ENCODE measurements at regions not wholly inside any gene's neighbourhood (a gene's known extent, or its start where the extent isn't known, plus 50 kb on each side); places are given as distances from the start of the nearest gene placed in this dataset.

GRCh38 chr1:118334506-118334905 is 149.5 kb upstream of the SPAG17 start:
- no peak overlapping the region for H3K4me3 ChIP-seq (ENCODE audit: insufficient read depth, low read depth, low read length)
- no peak overlapping the region for H3K4me3 Mint-ChIP-seq (ENCODE audit: unreplicated experiment)

DNA sequence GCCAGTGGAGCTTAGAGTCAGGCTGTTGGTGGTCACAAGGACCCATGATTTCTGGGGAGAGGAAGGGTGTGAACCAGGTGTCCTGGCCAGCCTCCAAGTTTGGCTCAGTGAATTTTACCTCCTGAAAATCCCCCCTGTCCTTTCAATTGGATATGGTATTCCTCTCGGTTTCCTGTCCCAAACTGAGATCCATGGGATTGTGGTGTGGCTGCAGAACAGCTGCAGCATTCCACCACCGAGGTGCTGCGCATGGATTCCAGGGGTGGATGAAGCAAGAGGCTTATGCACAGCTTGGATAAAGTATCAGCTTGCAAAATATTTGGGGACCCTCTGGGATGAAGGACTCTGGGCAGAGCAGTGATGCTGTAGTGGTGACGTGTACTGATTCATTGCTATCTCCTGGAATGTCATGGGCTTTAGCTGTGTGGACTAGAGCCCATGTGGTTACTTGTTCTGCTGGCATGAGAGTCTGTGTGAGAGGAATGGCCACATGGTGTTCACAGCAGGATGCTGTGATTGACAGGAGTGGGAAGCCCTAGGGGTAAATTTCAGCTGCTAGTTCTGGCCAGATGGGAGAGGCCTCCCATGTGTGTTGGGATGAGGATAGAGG is 148.7 kb upstream of the SPAG17 start:
- Histone ChIP-seq H3K79me2 (ENCODE audit: insufficient read depth, low read length) (no peaks in the 10 kb centered on the region), H3K4me3 (ENCODE audit: insufficient read depth, low read depth, low read length) (no peak overlapping the region), H3K9ac (ENCODE audit: low read length) (no peak overlapping the region), H3K27ac (ENCODE audit: low read depth, low read length) (no peak overlapping the region), H2AFZ (ENCODE audit: low read depth, low read length) (no peak overlapping the region), H4K20me1 (ENCODE audit: insufficient read depth, low read length) (no peaks in the 10 kb centered on the region), H3K36me3 (ENCODE audit: insufficient read depth, low read length) (no peaks in the 10 kb centered on the region), H3K4me2 (ENCODE audit: low read length) (no peak overlapping the region), H3K27me3 (ENCODE audit: insufficient read depth, low read length) (no peaks in the 10 kb centered on the region), H3K9me3 (ENCODE audit: insufficient read depth, low read depth, low read length) (no peaks in the 10 kb centered on the region), H3K4me1 (ENCODE audit: insufficient read depth, low read length) (peaks cover 9% of the 10 kb centered on the region)
- Mint-ChIP-seq H3K27me3 (ENCODE audit: low read depth, unreplicated experiment) (no peaks in the 10 kb centered on the region), H3K36me3 (ENCODE audit: low read depth, unreplicated experiment) (no peaks in the 10 kb centered on the region), H3K4me1 (ENCODE audit: low read depth, unreplicated experiment) (peaks cover 13% of the 10 kb centered on the region), H3K27ac (ENCODE audit: unreplicated experiment) (no peak overlapping the region), H3K9me3 (ENCODE audit: unreplicated experiment) (no peaks in the 10 kb centered on the region), H3K4me3 (ENCODE audit: unreplicated experiment) (no peak overlapping the region)
- no peak for DNase-seq (ENCODE audit: low read depth)
- TF ChIP-seq CTCF (IDR thresholded peaks at IDR 0.05; ENCODE audit: insufficient read depth, low read depth, low read length) (no peak), EZH2 (IDR thresholded peaks at IDR 0.05; ENCODE audit: insufficient read depth, low read length) (no peak)
- no peak for FAIRE-seq

More at GRCh38 chr1:118334506-118334905, 149.5 kb upstream of the SPAG17 start:
- Mint-ChIP-seq H3K27ac (ENCODE audit: unreplicated experiment) (peak overlapping the region; percentile 63), H3K4me1 (ENCODE audit: low read depth, unreplicated experiment) (peaks cover 13% of the 10 kb centered on the region), H3K36me3 (ENCODE audit: low read depth, unreplicated experiment) (no peaks in the 10 kb centered on the region), H3K27me3 (ENCODE audit: low read depth, unreplicated experiment) (no peaks in the 10 kb centered on the region), H3K9me3 (ENCODE audit: unreplicated experiment) (no peaks in the 10 kb centered on the region)
- Histone ChIP-seq H2AFZ (ENCODE audit: low read depth, low read length) (no peak overlapping the region), H3K4me2 (ENCODE audit: low read length) (no peak overlapping the region), H3K79me2 (ENCODE audit: insufficient read depth, low read length) (no peaks in the 10 kb centered on the region), H4K20me1 (ENCODE audit: insufficient read depth, low read length) (no peaks in the 10 kb centered on the region), H3K27ac (ENCODE audit: low read depth, low read length) (no peak overlapping the region), H3K36me3 (ENCODE audit: insufficient read depth, low read length) (no peaks in the 10 kb centered on the region), H3K27me3 (ENCODE audit: insufficient read depth, low read length) (no peaks in the 10 kb centered on the region), H3K9me3 (ENCODE audit: insufficient read depth, low read depth, low read length) (no peaks in the 10 kb centered on the region), H3K4me1 (ENCODE audit: insufficient read depth, low read length) (peaks cover 9% of the 10 kb centered on the region), H3K9ac (ENCODE audit: low read length) (no peak overlapping the region)
- no peak for TF ChIP-seq CTCF (IDR thresholded peaks at IDR 0.05; ENCODE audit: insufficient read depth, low read depth, low read length)
- TF ChIP-seq EZH2 (IDR thresholded peaks at IDR 0.05; ENCODE audit: insufficient read depth, low read length) = no peak
- no peak for FAIRE-seq
- no peak for DNase-seq (ENCODE audit: low read depth)

DNA sequence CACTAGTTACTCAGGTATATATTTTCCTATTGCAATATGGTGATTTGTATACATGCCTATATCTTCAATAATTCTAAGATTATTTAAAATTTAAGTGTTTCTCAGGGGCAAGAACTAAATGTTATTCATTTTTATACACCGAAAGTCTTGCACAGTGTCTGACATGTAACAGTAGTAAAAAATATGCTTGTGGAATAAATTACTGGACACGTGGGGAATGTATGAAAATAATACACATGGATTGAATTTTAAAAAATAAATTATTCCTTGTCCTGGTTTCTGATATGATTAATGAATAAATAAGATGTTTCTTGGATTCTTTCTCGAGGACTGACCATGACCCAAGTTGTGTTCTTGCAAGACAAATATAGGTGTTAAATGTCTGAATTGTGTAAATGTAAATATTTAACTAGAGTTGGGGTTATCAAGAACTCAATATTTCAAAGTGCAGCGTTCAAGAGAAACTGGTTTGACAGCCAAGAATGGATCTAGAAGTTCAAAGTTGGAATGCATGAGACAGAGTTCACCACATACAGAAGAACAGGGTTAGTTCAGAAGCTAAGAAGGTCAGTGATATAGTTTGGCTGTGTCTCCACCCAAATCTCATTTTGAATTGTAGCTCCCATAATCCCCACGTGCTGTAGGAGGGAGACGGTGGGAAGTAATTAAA is 142.1 kb upstream of the SPAG17 start:
- H3K9me3 ChIP-seq (ENCODE audit: insufficient read depth, low read depth, low read length) = no peaks in the 10 kb centered on the region
- no peak overlapping the region for H3K9ac ChIP-seq (ENCODE audit: low read length)
- Mint-ChIP-seq H3K27ac (ENCODE audit: unreplicated experiment) (no peak overlapping the region), H3K9me3 (ENCODE audit: unreplicated experiment) (no peaks in the 10 kb centered on the region), H3K4me3 (ENCODE audit: unreplicated experiment) (no peak overlapping the region), H3K27me3 (ENCODE audit: low read depth, unreplicated experiment) (no peaks in the 10 kb centered on the region), H3K36me3 (ENCODE audit: low read depth, unreplicated experiment) (no peaks in the 10 kb centered on the region), H3K4me1 (ENCODE audit: low read depth, unreplicated experiment) (no peaks in the 10 kb centered on the region)
- H3K4me1 ChIP-seq (ENCODE audit: insufficient read depth, low read length) = no peaks in the 10 kb centered on the region
- DNase-seq (ENCODE audit: low read depth) (no peak), FAIRE-seq (no peak)
- no peak overlapping the region for H2AFZ ChIP-seq (ENCODE audit: low read depth, low read length)
- H3K27ac ChIP-seq (ENCODE audit: low read depth, low read length) = no peak overlapping the region
- no peak overlapping the region for H3K4me2 ChIP-seq (ENCODE audit: low read length)
- TF ChIP-seq CTCF (IDR thresholded peaks at IDR 0.05; ENCODE audit: insufficient read depth, low read depth, low read length) (no peak), EZH2 (IDR thresholded peaks at IDR 0.05; ENCODE audit: insufficient read depth, low read length) (no peak)
- H3K79me2 ChIP-seq (ENCODE audit: insufficient read depth, low read length) = no peaks in the 10 kb centered on the region
- H3K4me3 ChIP-seq (ENCODE audit: insufficient read depth, low read depth, low read length) = no peak overlapping the region
- H4K20me1 ChIP-seq (ENCODE audit: insufficient read depth, low read length) = no peaks in the 10 kb centered on the region
- H3K27me3 ChIP-seq (ENCODE audit: insufficient read depth, low read length) = no peaks in the 10 kb centered on the region
- H3K36me3 ChIP-seq (ENCODE audit: insufficient read depth, low read length) = no peaks in the 10 kb centered on the region

Data from astrocyte (in vitro differentiated cells and primary cell).